PC-3 (cell line): ENCODE measurements at regions not wholly inside any gene's neighbourhood (a gene's known extent, or its start where the extent isn't known, plus 50 kb on each side); places are given as distances from the start of the nearest gene placed in this dataset.

ENCODE experiments used
- ATAC-seq: fragments of 200-7000 bp; cut with Tn5 transposase; 2 replicates; pipeline ENCODE4 v1.9.1; 2020; ENCODE audit warnings: mild to moderate bottlenecking, moderate library complexity
- BruUV-seq: library from RNA; stranded (reverse); fragments of 400-500 nt; replicated peaks from 2 replicates; lab custom pipeline; 2021; lab: Mats Ljungman, UMichigan
- CTCF ChIA-PET: fragments of 300-600 bp; sonication (Branson Sonifier 250); formaldehyde crosslinking; loops from one replicate; lab custom pipeline; 2022; ENCODE audit warnings: antibody characterized with exemption; lab: Charles Lee
- POLR2A ChIA-PET: fragments of 300-600 bp; sonication (Branson Sonifier 250); formaldehyde crosslinking; loops from one replicate; lab custom pipeline; 2022; ENCODE audit warnings: antibody characterized with exemption; ENCODE audit not compliant: unreplicated experiment; lab: Charles Lee
- DNase-seq: peaks from one replicate; pipeline ENCODE4 v3.0.0-alpha.2; 2015
- H2AFZ ChIP-seq: fragments of 300-600 bp; sonication (generic); 2 replicates; pipeline ENCODE4 v1.6.0; 2016; ENCODE audit warnings: antibody characterized with exemption, low read length
- H3F3A ChIP-seq: fragments of 300-600 bp; sonication (generic); one replicate; pipeline ENCODE4 v1.6.0; 2017; ENCODE audit warnings: antibody characterized with exemption, low read length, control low read depth, mild to moderate bottlenecking; ENCODE audit not compliant: unreplicated experiment
- H3K27ac ChIP-seq: fragments of 300-600 bp; sonication (generic); 2 replicates; pipeline ENCODE4 v1.5.1; 2016; ENCODE audit warnings: mild to moderate bottlenecking, low read length
- H3K27me3 ChIP-seq: fragments of 300-600 bp; sonication (generic); 2 replicates; pipeline ENCODE4 v1.6.1; 2016; ENCODE audit warnings: low read length, mixed read lengths
- H3K36me3 ChIP-seq: fragments of 300-600 bp; sonication (generic); 2 replicates; pipeline ENCODE4 v1.6.1; 2016; ENCODE audit warnings: low read depth, mixed run types, low read length, mixed read lengths
- H3K4me1 ChIP-seq: fragments of 300-600 bp; sonication (generic); 2 replicates; pipeline ENCODE4 v1.5.1; 2016; ENCODE audit warnings: low read length; ENCODE audit not compliant: insufficient read depth
- H3K4me2 ChIP-seq: fragments of 300-600 bp; sonication (generic); 2 replicates; pipeline ENCODE4 v1.6.0; 2016; ENCODE audit warnings: low read length
- H3K4me3 ChIP-seq: fragments of 300-600 bp; sonication (generic); 2 replicates; pipeline ENCODE4 v1.5.1; 2016; ENCODE audit warnings: mild to moderate bottlenecking, low read length, mixed read lengths
- H3K79me2 ChIP-seq: fragments of 300-600 bp; sonication (generic); 2 replicates; pipeline ENCODE4 v1.6.1; 2017; ENCODE audit warnings: low read length, mixed read lengths
- H3K9ac ChIP-seq: fragments of 300-600 bp; sonication (generic); 2 replicates; pipeline ENCODE4 v1.6.0; 2016; ENCODE audit warnings: mild to moderate bottlenecking, low read length
- H3K9me2 ChIP-seq: fragments of 300-600 bp; sonication (generic); replicated peaks from 2 replicates; pipeline ENCODE4 v1.6.1; 2016; ENCODE audit warnings: mixed run types, low read length, mixed read lengths
- H3K9me3 ChIP-seq: fragments of 300-600 bp; sonication (generic); 2 replicates; pipeline ENCODE4 v1.6.1; 2016; ENCODE audit warnings: low read length, mixed read lengths
- H4K20me1 ChIP-seq: fragments of 300-600 bp; sonication (generic); 2 replicates; pipeline ENCODE4 v1.6.1; 2016; ENCODE audit warnings: low read length, mixed read lengths
- EZH2 ChIP-seq: fragments of 300-600 bp; sonication (generic); IDR thresholded peaks from one replicate; pipeline ENCODE4 v1.6.1; 2017; ENCODE audit warnings: antibody characterized with exemption, mild to moderate bottlenecking, low read length; ENCODE audit not compliant: unreplicated experiment
- EZH2phosphoT487 ChIP-seq: fragments of 300-600 bp; sonication (generic); IDR thresholded peaks from 2 replicates; pipeline ENCODE4 v1.6.1; 2018; ENCODE audit warnings: mild to moderate bottlenecking, antibody characterized with exemption, low read length, borderline replicate concordance
- intact Hi-C: fragments of 100-400 bp; cut with micrococcal nuclease; formaldehyde crosslinking; loops from 2 replicates; pipeline ENCODE4 v1.9.0; 2023
- TF ChIP-seq, protein P1 (sequence below): fragments of 300-600 bp; sonication (generic); conservative IDR thresholded peaks from 2 replicates; pipeline ENCODE4 v1.5.1; 2017; ENCODE audit warnings: antibody characterized with exemption, low read depth, mild to moderate bottlenecking, low read length

- no peak overlapping the region for H3K4me2 ChIP-seq
These were observed 426.1 kb downstream of the FOXO1 start for GRCh38 chr13:40240293-40240692.

DNA sequence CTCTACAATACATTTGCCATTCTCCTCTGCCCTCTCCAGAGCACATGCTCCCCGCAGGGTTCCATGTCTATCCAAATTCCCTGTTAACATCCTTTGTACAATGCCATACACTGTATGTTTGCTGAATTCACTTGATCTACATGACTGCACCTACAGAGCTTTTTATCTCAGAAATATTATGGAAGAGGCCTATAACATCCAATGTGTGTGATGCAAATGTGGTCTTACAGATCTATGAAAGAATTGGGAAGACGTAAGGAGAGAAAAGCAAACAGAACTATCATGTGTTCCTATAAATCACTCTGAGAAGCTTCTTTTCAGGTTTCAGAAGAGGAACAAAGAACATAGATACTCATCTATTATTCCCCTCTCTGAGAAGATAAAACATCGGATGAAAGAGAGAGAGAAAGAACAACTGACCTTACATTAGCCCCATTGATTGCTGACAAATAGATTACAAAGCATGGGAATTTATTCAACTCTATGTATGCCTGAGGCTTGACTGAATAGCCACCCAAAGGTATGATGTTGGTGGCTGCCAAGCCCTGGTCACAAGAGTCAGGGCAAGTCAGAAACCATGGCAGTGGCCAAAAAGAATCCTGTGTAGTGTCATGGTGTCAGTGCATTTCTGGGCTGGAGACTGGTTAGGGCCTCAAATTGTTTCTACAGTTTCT lies 425.2 kb downstream of the FOXO1 start:
- Histone ChIP-seq H2AFZ (no peak overlapping the region), H3K4me1 (no peaks in the 10 kb centered on the region; the same call in none of the 2 replicates), H4K20me1 (no peaks in the 10 kb centered on the region), H3K27me3 (no peaks in the 10 kb centered on the region), H3K4me3 (no peak overlapping the region), H3K9me3 (no peaks in the 10 kb centered on the region), H3K9me2 (no peaks in the 10 kb centered on the region), H3K9ac (no peak overlapping the region), H3F3A (no peaks in the 10 kb centered on the region), H3K36me3 (no peaks in the 10 kb centered on the region), H3K79me2 (no peaks in the 10 kb centered on the region), H3K4me2 (no peak overlapping the region), H3K27ac (no peak overlapping the region)
- DNase-seq (no peak), ATAC-seq (no peak)
- intact Hi-C loops, result no loop called here
- TF ChIP-seq, protein P1, sequence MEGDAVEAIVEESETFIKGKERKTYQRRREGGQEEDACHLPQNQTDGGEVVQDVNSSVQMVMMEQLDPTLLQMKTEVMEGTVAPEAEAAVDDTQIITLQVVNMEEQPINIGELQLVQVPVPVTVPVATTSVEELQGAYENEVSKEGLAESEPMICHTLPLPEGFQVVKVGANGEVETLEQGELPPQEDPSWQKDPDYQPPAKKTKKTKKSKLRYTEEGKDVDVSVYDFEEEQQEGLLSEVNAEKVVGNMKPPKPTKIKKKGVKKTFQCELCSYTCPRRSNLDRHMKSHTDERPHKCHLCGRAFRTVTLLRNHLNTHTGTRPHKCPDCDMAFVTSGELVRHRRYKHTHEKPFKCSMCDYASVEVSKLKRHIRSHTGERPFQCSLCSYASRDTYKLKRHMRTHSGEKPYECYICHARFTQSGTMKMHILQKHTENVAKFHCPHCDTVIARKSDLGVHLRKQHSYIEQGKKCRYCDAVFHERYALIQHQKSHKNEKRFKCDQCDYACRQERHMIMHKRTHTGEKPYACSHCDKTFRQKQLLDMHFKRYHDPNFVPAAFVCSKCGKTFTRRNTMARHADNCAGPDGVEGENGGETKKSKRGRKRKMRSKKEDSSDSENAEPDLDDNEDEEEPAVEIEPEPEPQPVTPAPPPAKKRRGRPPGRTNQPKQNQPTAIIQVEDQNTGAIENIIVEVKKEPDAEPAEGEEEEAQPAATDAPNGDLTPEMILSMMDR, result no peak
- TF ChIP-seq EZH2phosphoT487 (no peak), EZH2 (no peak)
- ChIA-PET POLR2A (no interaction called here), CTCF (no interaction called here)
- no TSS peak for BruUV-seq

More at GRCh38 chr13:40240293-40240692, 426.1 kb downstream of the FOXO1 start:
- ATAC-seq, result no peak
- Histone ChIP-seq H3K4me3 (no peak overlapping the region), H3F3A (no peaks in the 10 kb centered on the region), H3K9me2 (no peaks in the 10 kb centered on the region), H3K9me3 (no peaks in the 10 kb centered on the region), H4K20me1 (no peaks in the 10 kb centered on the region), H3K36me3 (no peaks in the 10 kb centered on the region), H3K9ac (no peak overlapping the region), H3K79me2 (no peaks in the 10 kb centered on the region), H3K4me1 (peaks cover under 1% of the 10 kb centered on the region), H2AFZ (no peak overlapping the region), H3K27ac (no peak overlapping the region), H3K27me3 (no peaks in the 10 kb centered on the region)
- intact Hi-C loops, result no loop called here
- CTCF ChIA-PET, result no interaction called here
- TF ChIP-seq, protein P1, result no peak
- TF ChIP-seq EZH2 (no peak), EZH2phosphoT487 (no peak)
- BruUV-seq, result no TSS peak
- POLR2A ChIA-PET, result no interaction called here
- DNase-seq, result no peak

DNA sequence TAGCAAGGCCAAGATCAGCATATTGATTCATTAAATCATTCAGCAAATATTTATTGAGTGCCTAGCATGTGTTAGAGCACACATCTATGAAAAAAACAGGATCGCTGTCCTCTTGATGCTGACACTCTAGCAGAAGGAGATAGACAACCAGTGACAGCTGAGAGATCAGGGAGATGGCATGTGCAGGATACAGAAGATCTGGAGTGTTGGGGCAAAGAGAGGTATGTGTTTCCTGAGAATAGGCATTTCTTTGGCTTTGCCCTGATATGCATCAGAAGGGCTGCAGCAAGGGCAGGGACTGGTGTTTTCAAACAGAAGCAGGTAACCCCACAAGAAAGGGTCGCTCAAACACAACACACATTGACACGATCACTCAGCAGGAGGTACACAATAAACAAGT lies 423.4 kb downstream of the FOXO1 start:
- H3K9me3 ChIP-seq, result no peaks in the 10 kb centered on the region
- ChIA-PET POLR2A (no interaction called here), CTCF (no interaction called here)
- H3K27ac ChIP-seq, result no peak overlapping the region
- H2AFZ ChIP-seq, result no peak overlapping the region
- no peaks in the 10 kb centered on the region for H4K20me1 ChIP-seq
- no peaks in the 10 kb centered on the region for H3K36me3 ChIP-seq
- TF ChIP-seq EZH2 (no peak), EZH2phosphoT487 (no peak)
- TF ChIP-seq, protein P1, result no peak
- no peaks in the 10 kb centered on the region for H3K27me3 ChIP-seq
- H3K4me1 ChIP-seq, result no peaks in the 10 kb centered on the region; the same call in 1 of the 2 replicates
- H3K9me2 ChIP-seq, result no peaks in the 10 kb centered on the region
- BruUV-seq, result no TSS peak
- no peak overlapping the region for H3K4me2 ChIP-seq
- no peak for DNase-seq
- no peak overlapping the region for H3K9ac ChIP-seq
- no peaks in the 10 kb centered on the region for H3K79me2 ChIP-seq
- H3K4me3 ChIP-seq, result no peak overlapping the region
- H3F3A ChIP-seq, result no peaks in the 10 kb centered on the region
- intact Hi-C loops, result no loop called here
- ATAC-seq, result no peak
